HEK293T (cell line): ENCODE measurements at regions not wholly inside any gene's neighbourhood (a gene's known extent, or its start where the extent isn't known, plus 50 kb on each side); places are given as distances from the start of the nearest gene placed in this dataset.

Experiments used
- CTCF ChIA-PET: fragments of 350-600 bp; formaldehyde crosslinking; extraction: SDS; loops from one replicate; lab custom pipeline; 2021; ENCODE audit warnings: antibody characterized with exemption, inconsistent platforms; lab: Yijun Ruan, JAX
- POLR2A ChIA-PET: fragments of 350-600 bp; formaldehyde crosslinking; extraction: SDS; loops from one replicate; lab custom pipeline; 2020; ENCODE audit warnings: antibody characterized with exemption, inconsistent platforms; lab: Yijun Ruan, JAX
- DNase-seq: peaks from one replicate; pipeline ENCODE4 v3.0.0; 2012; ENCODE audit warnings: mixed read lengths; ENCODE audit errors: extremely low spot score
- ARNT ChIP-seq: fragments of 450-650 bp; IDR thresholded peaks from 2 replicates; pipeline ENCODE4 v1.6.1; 2017; ENCODE audit warnings: mild to moderate bottlenecking
- BHLHE40 ChIP-seq: fragments of 450-650 bp; IDR thresholded peaks from 2 replicates; pipeline ENCODE4 v1.6.1; 2016; ENCODE audit warnings: mild to moderate bottlenecking, moderate library complexity, borderline replicate concordance
- CTBP1 ChIP-seq: fragments of 450-650 bp; IDR thresholded peaks from 2 replicates; pipeline ENCODE4 v1.6.1; 2016; ENCODE audit warnings: borderline replicate concordance
- ELF4 ChIP-seq: fragments of 450-650 bp; IDR thresholded peaks from 2 replicates; pipeline ENCODE4 v1.6.1; 2017; ENCODE audit warnings: antibody characterized with exemption
- FOXA1 ChIP-seq: fragments of 450-650 bp; IDR thresholded peaks from 2 replicates; pipeline ENCODE4 v1.6.1; 2016; ENCODE audit warnings: mild to moderate bottlenecking
- FOXK2 ChIP-seq: fragments of 450-650 bp; IDR thresholded peaks from 2 replicates; pipeline ENCODE4 v1.6.1; 2016; ENCODE audit warnings: mild to moderate bottlenecking
- FOXM1 ChIP-seq: fragments of 450-650 bp; IDR thresholded peaks from 2 replicates; pipeline ENCODE4 v1.6.1; 2017; ENCODE audit warnings: mild to moderate bottlenecking, borderline replicate concordance
- HDGF ChIP-seq: fragments of 450-650 bp; IDR thresholded peaks from 2 replicates; pipeline ENCODE4 v1.6.1; 2017; ENCODE audit warnings: antibody characterized with exemption, borderline replicate concordance
- L3MBTL2 ChIP-seq: fragments of 450-650 bp; conservative IDR thresholded peaks from 2 replicates; pipeline ENCODE4 v1.6.1; 2016; ENCODE audit warnings: mild to moderate bottlenecking
- LEF1 ChIP-seq: fragments of 450-650 bp; IDR thresholded peaks from 2 replicates; pipeline ENCODE4 v1.6.1; 2017; ENCODE audit warnings: mild to moderate bottlenecking, borderline replicate concordance
- NFRKB ChIP-seq: fragments of 450-650 bp; IDR thresholded peaks from 2 replicates; pipeline ENCODE4 v1.6.1; 2016; ENCODE audit warnings: mild to moderate bottlenecking, moderate library complexity
- SP1 ChIP-seq: fragments of 450-650 bp; IDR thresholded peaks from 2 replicates; pipeline ENCODE4 v1.6.1; 2017
- SUZ12 ChIP-seq: fragments of 450-650 bp; IDR thresholded peaks from 2 replicates; pipeline ENCODE4 v1.6.1; 2016; ENCODE audit warnings: mild to moderate bottlenecking
- TARDBP ChIP-seq: fragments of 450-650 bp; IDR thresholded peaks from 2 replicates; pipeline ENCODE4 v1.6.1; 2016
- ZNF384 ChIP-seq: fragments of 450-650 bp; IDR thresholded peaks from 2 replicates; pipeline ENCODE4 v1.6.1; 2016
- TF ChIP-seq, protein P1 (sequence below): fragments of 450-650 bp; IDR thresholded peaks from 2 replicates; pipeline ENCODE4 v1.6.1; 2016

- no peak for TF ChIP-seq LEF1
- TF ChIP-seq, protein P1, sequence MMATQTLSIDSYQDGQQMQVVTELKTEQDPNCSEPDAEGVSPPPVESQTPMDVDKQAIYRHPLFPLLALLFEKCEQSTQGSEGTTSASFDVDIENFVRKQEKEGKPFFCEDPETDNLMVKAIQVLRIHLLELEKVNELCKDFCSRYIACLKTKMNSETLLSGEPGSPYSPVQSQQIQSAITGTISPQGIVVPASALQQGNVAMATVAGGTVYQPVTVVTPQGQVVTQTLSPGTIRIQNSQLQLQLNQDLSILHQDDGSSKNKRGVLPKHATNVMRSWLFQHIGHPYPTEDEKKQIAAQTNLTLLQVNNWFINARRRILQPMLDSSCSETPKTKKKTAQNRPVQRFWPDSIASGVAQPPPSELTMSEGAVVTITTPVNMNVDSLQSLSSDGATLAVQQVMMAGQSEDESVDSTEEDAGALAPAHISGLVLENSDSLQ: no peak
- CTCF ChIA-PET: no interaction called here
- DNase-seq: no peak
- POLR2A ChIA-PET: no interaction called here
Measured at GRCh38 chr4:85168234-85168834, 201.8 kb upstream of the WDFY3 start.

DNA sequence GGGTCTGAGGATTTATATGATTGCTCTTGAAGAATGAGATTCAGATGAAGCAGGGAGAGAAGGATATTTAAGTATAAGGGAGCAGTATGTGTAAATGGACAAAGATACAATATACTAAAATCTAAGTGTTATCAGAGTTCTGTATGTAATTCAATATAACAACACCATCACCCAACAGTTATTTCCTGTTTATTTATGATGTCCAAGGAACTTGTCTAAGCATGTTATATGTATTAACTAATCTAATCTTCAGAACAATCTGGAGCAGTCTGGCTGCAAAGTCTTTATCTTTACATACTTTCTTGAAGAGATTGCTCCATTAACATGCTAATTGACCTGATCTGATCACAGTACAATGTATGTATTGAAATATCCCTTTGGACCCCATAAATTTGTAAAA lies 203.8 kb upstream of the WDFY3 start:
- ChIA-PET POLR2A (no interaction called here), CTCF (no interaction called here)
- DNase-seq: no peak
- TF ChIP-seq NFRKB: no peak
- no peak for TF ChIP-seq FOXA1
- TF ChIP-seq ARNT: no peak
- no peak for TF ChIP-seq LEF1
- TF ChIP-seq FOXK2: no peak
- no peak for TF ChIP-seq FOXM1

- no peak for TF ChIP-seq FOXK2
- TF ChIP-seq ARNT: no peak
- no peak for TF ChIP-seq BHLHE40
- TF ChIP-seq SUZ12: no peak
- TF ChIP-seq HDGF: no peak
- TF ChIP-seq, protein P1: no peak
- no peak for TF ChIP-seq FOXA1
- no peak for TF ChIP-seq L3MBTL2
- TF ChIP-seq ZNF384: no peak
- no peak for TF ChIP-seq CTBP1
- no peak for TF ChIP-seq SP1
- TF ChIP-seq ELF4: no peak
- no peak for TF ChIP-seq NFRKB
- no peak for TF ChIP-seq FOXM1
- ChIA-PET CTCF (no interaction called here), POLR2A (no interaction called here)
- DNase-seq: no peak
Measured at GRCh38 chr4:85175190-85175589, 208.7 kb upstream of the WDFY3 start.

GRCh38 chr4:85177092-85177491 lies 210.6 kb upstream of the WDFY3 start:
- POLR2A ChIA-PET: no interaction called here
- DNase-seq: no peak
- CTCF ChIA-PET: no interaction called here
- no peak for TF ChIP-seq FOXM1

- TF ChIP-seq FOXA1 (no peak), SUZ12 (no peak), L3MBTL2 (no peak), NFRKB (no peak), ARNT (no peak), SP1 (no peak), HDGF (no peak), FOXM1 (no peak), TARDBP (no peak), CTBP1 (no peak), BHLHE40 (no peak), FOXK2 (no peak), LEF1 (no peak)
- TF ChIP-seq, protein P1: no peak
- POLR2A ChIA-PET: no interaction called here
- CTCF ChIA-PET: no interaction called here
- DNase-seq: no peak
Measured at GRCh38 chr4:85177679-85178078, 211.2 kb upstream of the WDFY3 start.

- POLR2A ChIA-PET: no interaction called here
- TF ChIP-seq L3MBTL2: no peak
- no peak for TF ChIP-seq LEF1
- TF ChIP-seq SP1: no peak
- no peak for TF ChIP-seq FOXA1
- no peak for TF ChIP-seq NFRKB
- TF ChIP-seq ELF4: no peak
- TF ChIP-seq, protein P1: no peak
- TF ChIP-seq ARNT: no peak
- no peak for TF ChIP-seq FOXK2
- no peak for TF ChIP-seq FOXM1
- no peak for TF ChIP-seq BHLHE40
- no peak for TF ChIP-seq SUZ12
- no peak for TF ChIP-seq CTBP1
- no peak for TF ChIP-seq TARDBP
- no peak for TF ChIP-seq ZNF384
- no peak for DNase-seq
- CTCF ChIA-PET: no interaction called here
Measured at GRCh38 chr4:85180533-85180932, 214.0 kb upstream of the WDFY3 start.
